22Rv1 (cell line): ENCODE measurements at regions not wholly inside any gene's neighbourhood (a gene's known extent, or its start where the extent isn't known, plus 50 kb on each side); places are given as distances from the start of the nearest gene placed in this dataset.

ENCODE experiments used
- CTCF ChIP-seq: fragments of 450-650 bp; IDR thresholded peaks from 2 replicates; pipeline ENCODE4 v1.5.1; 2017; ENCODE audit warnings: mild to moderate bottlenecking
- ZFX ChIP-seq: fragments of 450-650 bp; IDR thresholded peaks from 2 replicates; pipeline ENCODE4 v1.6.1; 2017; ENCODE audit warnings: antibody characterized with exemption, borderline replicate concordance

- TF ChIP-seq CTCF (no peak), ZFX (no peak)
Measured at GRCh38 chr17:14873540-14873939, 391.6 kb downstream of the PMP22 start.
